Osteocyte (in vitro differentiated cells): ENCODE measurements at regions not wholly inside any gene's neighbourhood (a gene's known extent, or its start where the extent isn't known, plus 50 kb on each side); places are given as distances from the start of the nearest gene placed in this dataset.
"Not testable (repeated sequence)": the region's sequence is repeated elsewhere in the genome, so short reads cannot be mapped to it uniquely, and the experiment has no call there.

Experiments used
- DNase-seq: peaks from one replicate; pipeline ENCODE4 v3.0.0; 2021; ENCODE audit warnings: mixed read lengths; ENCODE audit not compliant: unreplicated experiment; ENCODE audit errors: extremely low spot score
- H3K27ac Mint-ChIP-seq: one replicate; pipeline ENCODE4 v1.8.0; 2021; ENCODE audit warnings: mild to moderate bottlenecking, mixed read lengths; ENCODE audit not compliant: unreplicated experiment
- H3K27me3 Mint-ChIP-seq: one replicate; pipeline ENCODE4 v1.8.0; 2021; ENCODE audit warnings: mixed read lengths; ENCODE audit not compliant: unreplicated experiment
- H3K36me3 Mint-ChIP-seq: one replicate; pipeline ENCODE4 v1.8.0; 2021; ENCODE audit warnings: mixed read lengths; ENCODE audit not compliant: unreplicated experiment
- H3K4me1 Mint-ChIP-seq: one replicate; pipeline ENCODE4 v1.8.0; 2021; ENCODE audit warnings: mixed read lengths; ENCODE audit not compliant: unreplicated experiment
- H3K4me3 Mint-ChIP-seq: one replicate; pipeline ENCODE4 v1.8.0; 2021; ENCODE audit warnings: mild to moderate bottlenecking, moderate library complexity, mixed read lengths; ENCODE audit not compliant: unreplicated experiment
- H3K9me3 Mint-ChIP-seq: one replicate; pipeline ENCODE4 v1.8.0; 2021; ENCODE audit warnings: mixed read lengths; ENCODE audit not compliant: unreplicated experiment
- CTCF ChIP-seq: fragments of 200-600 bp; sonication (generic); IDR thresholded peaks from 2 replicates; pipeline ENCODE4 v1.5.0; 2021; ENCODE audit warnings: antibody characterized with exemption, mild to moderate bottlenecking, moderate library complexity

GRCh38 chr5:53262348-53262970 is 152.9 kb upstream of the MOCS2 start:
- Mint-ChIP-seq H3K9me3 (peaks cover 5% of the 10 kb centered on the region), H3K27ac (no peak overlapping the region), H3K4me3 (no peak overlapping the region), H3K36me3 (no peaks in the 10 kb centered on the region), H3K4me1 (no peaks in the 10 kb centered on the region), H3K27me3 (no peaks in the 10 kb centered on the region)
- peak; percentile 70 for TF ChIP-seq CTCF
- DNase-seq, result no peak

GRCh38 chr5:53263151-53263550 is 153.6 kb upstream of the MOCS2 start:
- H3K27me3 Mint-ChIP-seq, result no peaks in the 10 kb centered on the region

GRCh38 chr5:53265043-53265442 is 155.5 kb upstream of the MOCS2 start:
- H3K4me3 Mint-ChIP-seq, result no peak overlapping the region
- TF ChIP-seq CTCF, result no peak
- no peaks in the 10 kb centered on the region for H3K27me3 Mint-ChIP-seq
- H3K36me3 Mint-ChIP-seq, result no peaks in the 10 kb centered on the region
- H3K27ac Mint-ChIP-seq, result no peak overlapping the region
- DNase-seq, result no peak
- H3K9me3 Mint-ChIP-seq, result peaks cover 11% of the 10 kb centered on the region
- no peaks in the 10 kb centered on the region for H3K4me1 Mint-ChIP-seq

More at GRCh38 chr5:53263151-53263550, 153.6 kb upstream of the MOCS2 start:
- no peak for DNase-seq
- Mint-ChIP-seq H3K9me3 (peaks cover 8% of the 10 kb centered on the region), H3K4me1 (no peaks in the 10 kb centered on the region), H3K36me3 (no peaks in the 10 kb centered on the region), H3K4me3 (no peak overlapping the region), H3K27ac (no peak overlapping the region)
- no peak for TF ChIP-seq CTCF

GRCh38 chr5:53268241-53268640 is 158.7 kb upstream of the MOCS2 start:
- H3K27ac Mint-ChIP-seq, H3K36me3 Mint-ChIP-seq, H3K4me1 Mint-ChIP-seq, H3K4me3 Mint-ChIP-seq, DNase-seq, H3K27me3 Mint-ChIP-seq: not testable (repeated sequence)
- H3K9me3 Mint-ChIP-seq, result peaks cover 16% of the 10 kb centered on the region

GRCh38 chr5:53275666-53276065 is 166.1 kb upstream of the MOCS2 start:
- no peak overlapping the region for H3K27ac Mint-ChIP-seq
- H3K9me3 Mint-ChIP-seq, result peaks cover 4% of the 10 kb centered on the region
- H3K36me3 Mint-ChIP-seq, result no peaks in the 10 kb centered on the region
- no peak for TF ChIP-seq CTCF
- H3K4me3 Mint-ChIP-seq, result no peak overlapping the region
- H3K4me1 Mint-ChIP-seq, result peaks cover 10% of the 10 kb centered on the region
- H3K27me3 Mint-ChIP-seq, result no peaks in the 10 kb centered on the region
- DNase-seq, result no peak

GRCh38 chr5:53276825-53277224 is 167.3 kb upstream of the MOCS2 start:
- H3K4me3 Mint-ChIP-seq, result no peak overlapping the region
- TF ChIP-seq CTCF, result no peak
- no peak for DNase-seq

More at GRCh38 chr5:53276825-53277224, 167.3 kb upstream of the MOCS2 start:
- Mint-ChIP-seq H3K27ac (no peak overlapping the region), H3K36me3 (no peaks in the 10 kb centered on the region), H3K9me3 (no peaks in the 10 kb centered on the region), H3K4me1 (peaks cover 10% of the 10 kb centered on the region), H3K27me3 (no peaks in the 10 kb centered on the region)
